ENCODE measurements at regions not wholly inside any gene's neighbourhood (a gene's known extent, or its start where the extent isn't known, plus 50 kb on each side); places are given as distances from the start of the nearest gene placed in this dataset.

- TF ChIP-seq POLR2A (IDR thresholded peaks at IDR 0.05; ENCODE audit: low read length): no peak
- no peak for TF ChIP-seq GATA1 (IDR thresholded peaks at IDR 0.05; ENCODE audit: low read depth, low read length)
These were observed 240.9 kb downstream of the COL12A1 start for GRCh38 chr6:74964871-74965441.

Data from erythroblast (primary cell).